ENCODE measurements at regions not wholly inside any gene's neighbourhood (a gene's known extent, or its start where the extent isn't known, plus 50 kb on each side); places are given as distances from the start of the nearest gene placed in this dataset.
A peak's percentile ranks its signal among the peaks of the same experiment; 100 is the strongest.

- no peak for DNase-seq
These were observed 1340.2 kb upstream of the ZEB2 start for GRCh38 chr2:145860083-145860482.

GRCh38 chr2:145855142-145855541 is 1335.2 kb upstream of the ZEB2 start:
- DNase-seq: no peak

- no peak for DNase-seq
These were observed 1334.3 kb upstream of the ZEB2 start for GRCh38 chr2:145854039-145854755.

- DNase-seq: peak; percentile 20
These were observed 1331.8 kb upstream of the ZEB2 start for GRCh38 chr2:145851730-145852129.

GRCh38 chr2:145849466-145849865 is 1329.5 kb upstream of the ZEB2 start:
- no peak for DNase-seq

GRCh38 chr2:145846982-145847381 is 1327.1 kb upstream of the ZEB2 start:
- DNase-seq: no peak

- DNase-seq: no peak
These were observed 1326.0 kb upstream of the ZEB2 start for GRCh38 chr2:145845923-145846322.

- DNase-seq: no peak
These were observed 1325.4 kb upstream of the ZEB2 start for GRCh38 chr2:145845207-145845894.

- DNase-seq: no peak
These were observed 1322.1 kb upstream of the ZEB2 start for GRCh38 chr2:145841973-145842372.

GRCh38 chr2:145836986-145837385 is 1317.1 kb upstream of the ZEB2 start:
- no peak for DNase-seq

GRCh38 chr2:145835665-145836064 is 1315.7 kb upstream of the ZEB2 start:
- DNase-seq: no peak

- DNase-seq: no peak
These were observed 1312.8 kb upstream of the ZEB2 start for GRCh38 chr2:145832681-145833080.

GRCh38 chr2:145829931-145830330 is 1310.0 kb upstream of the ZEB2 start:
- no peak for DNase-seq

GRCh38 chr2:145827235-145827634 is 1307.3 kb upstream of the ZEB2 start:
- no peak for DNase-seq

GRCh38 chr2:145824384-145824783 is 1304.5 kb upstream of the ZEB2 start:
- no peak for DNase-seq

GRCh38 chr2:145822892-145823534 is 1303.1 kb upstream of the ZEB2 start:
- no peak for DNase-seq

GRCh38 chr2:145820651-145821050 is 1300.7 kb upstream of the ZEB2 start:
- no peak for DNase-seq

GRCh38 chr2:145818890-145819504 is 1299.1 kb upstream of the ZEB2 start:
- no peak for DNase-seq

- DNase-seq: peak; percentile 56
These were observed 1296.0 kb upstream of the ZEB2 start for GRCh38 chr2:145815933-145816332.

GRCh38 chr2:145813481-145813880 is 1293.6 kb upstream of the ZEB2 start:
- peak; percentile 33 for DNase-seq

GRCh38 chr2:145812165-145812554 is 1292.2 kb upstream of the ZEB2 start:
- DNase-seq: no peak

GRCh38 chr2:145811276-145812164 is 1291.6 kb upstream of the ZEB2 start:
- no peak for DNase-seq
